Epidermal melanocyte (primary cell): ENCODE measurements at regions not wholly inside any gene's neighbourhood (a gene's known extent, or its start where the extent isn't known, plus 50 kb on each side); places are given as distances from the start of the nearest gene placed in this dataset.

Experiments used
- DNase-seq: peaks from one replicate; pipeline ENCODE4 v3.0.0; 2011; ENCODE audit warnings: low spot score; ENCODE audit not compliant: insufficient read length

DNA sequence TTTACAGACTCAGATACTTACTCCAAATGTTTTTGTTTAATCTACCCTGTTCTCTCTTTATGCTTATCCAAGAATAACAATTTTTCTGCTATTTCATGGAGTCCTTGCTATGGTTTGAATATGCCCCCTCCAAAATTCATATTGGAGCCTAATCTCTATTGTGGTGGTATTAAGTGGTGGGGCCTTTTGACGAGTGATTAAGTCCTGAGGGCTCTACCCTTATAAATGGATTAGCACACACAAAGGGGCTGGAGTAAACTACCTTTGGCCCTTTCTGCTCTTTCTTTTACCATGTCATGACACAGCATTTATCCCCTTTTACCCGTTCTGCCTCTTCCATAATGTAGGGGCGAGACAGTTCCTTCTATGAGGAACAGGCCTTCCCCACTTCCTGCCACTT lies 285.5 kb downstream of the GASK1B start:
- no peak for DNase-seq

DNA sequence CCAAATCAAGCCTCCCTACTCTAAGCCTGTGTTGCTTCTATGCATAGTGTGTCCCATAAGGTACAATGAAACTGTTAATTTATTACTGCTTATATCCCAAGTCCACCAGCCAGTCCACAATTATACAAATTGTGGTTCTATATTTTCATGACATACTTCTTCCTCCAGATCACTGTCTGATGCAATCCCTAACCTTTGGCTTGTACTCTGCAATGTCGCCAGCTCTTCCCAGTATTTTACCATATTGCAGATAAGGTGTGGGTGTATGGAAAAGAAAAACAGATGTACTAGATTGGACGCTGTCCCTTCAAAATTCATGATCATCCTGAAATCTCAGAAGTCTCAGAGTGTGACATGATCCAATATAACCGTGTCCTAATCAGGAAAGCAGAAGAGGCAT lies 286.2 kb downstream of the GASK1B start:
- DNase-seq: no peak

DNA sequence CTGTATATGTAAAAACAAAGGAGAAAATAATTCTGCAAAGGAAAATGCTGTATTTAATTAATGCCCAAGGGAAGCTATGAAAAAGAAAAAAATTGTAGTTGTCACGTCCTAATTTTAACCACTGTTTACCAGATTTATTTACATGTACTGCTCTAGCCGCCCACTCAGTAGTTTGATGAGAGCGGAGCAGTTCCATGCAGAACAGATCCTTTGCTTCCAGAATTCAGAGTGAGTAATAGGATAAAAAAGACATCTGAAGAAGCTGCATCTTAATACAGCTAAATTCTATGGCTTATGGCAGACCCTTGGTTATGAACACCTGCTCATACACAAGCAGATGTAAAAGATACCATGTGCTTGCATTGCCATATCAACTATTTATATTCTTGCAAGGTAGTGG lies 287.0 kb downstream of the GASK1B start:
- DNase-seq: no peak

- DNase-seq: no peak
Measured at GRCh38 chr4:157882901-157883300, 289.9 kb downstream of the GASK1B start.

DNA sequence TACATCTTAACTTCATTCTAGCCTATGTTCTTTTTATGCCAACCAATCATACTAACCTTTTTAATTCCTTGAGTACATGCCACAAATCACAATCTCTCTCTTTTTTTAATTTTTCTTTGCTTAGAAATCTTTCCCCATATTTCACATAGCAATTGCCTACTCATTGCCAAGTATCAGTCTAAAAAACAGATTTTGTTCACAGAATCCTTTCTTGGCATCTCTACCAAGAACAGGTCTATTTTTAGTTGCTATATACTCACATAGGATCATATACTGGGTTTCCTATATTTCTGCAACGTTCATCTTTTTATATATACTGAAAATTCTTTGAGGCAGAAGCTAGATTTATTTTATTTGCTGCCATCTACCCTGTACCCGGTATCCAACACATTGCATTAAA lies 292.1 kb downstream of the GASK1B start:
- no peak for DNase-seq

DNA sequence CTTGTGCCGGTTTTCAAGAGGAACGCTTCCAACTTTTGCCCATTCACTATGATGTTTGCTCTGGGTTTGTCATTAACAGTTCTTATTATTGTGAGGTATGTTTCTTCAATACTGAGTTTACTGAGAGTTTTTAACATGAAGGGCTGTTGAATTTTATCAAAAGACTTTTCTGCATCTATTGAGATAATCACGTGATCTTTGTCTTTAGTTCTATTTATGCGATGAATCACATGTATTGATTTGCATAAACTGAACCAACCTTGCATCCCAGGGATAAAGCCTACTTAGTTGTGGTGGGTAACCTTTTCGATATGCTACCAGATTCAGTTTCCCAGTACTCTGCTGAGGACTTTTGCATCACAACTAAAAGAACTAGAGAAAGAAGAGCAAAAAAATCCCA lies 318.0 kb downstream of the GASK1B start:
- DNase-seq: no peak

GRCh38 chr4:157840648-157841047 lies 332.2 kb downstream of the GASK1B start:
- DNase-seq: no peak

DNA sequence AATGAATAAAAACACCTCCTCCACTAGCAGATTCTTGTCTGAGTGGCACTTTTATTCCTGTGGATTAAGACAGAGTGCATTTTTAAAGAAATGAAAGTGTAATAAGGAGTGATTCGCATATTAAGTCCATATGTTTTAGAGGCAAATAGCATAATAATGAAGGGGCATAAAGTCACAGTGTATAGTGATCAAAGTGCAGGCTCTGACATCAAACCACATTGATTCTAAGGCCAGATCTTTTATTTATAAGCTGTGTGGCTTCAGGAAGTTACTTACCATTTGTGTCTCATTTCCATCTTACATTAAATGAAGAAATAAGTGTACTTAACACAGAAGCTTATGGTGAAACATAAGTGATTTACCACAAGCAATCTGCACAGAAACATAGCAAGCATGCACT lies 332.8 kb downstream of the GASK1B start:
- no peak for DNase-seq

GRCh38 chr4:157838366-157838765 lies 334.5 kb downstream of the GASK1B start:
- DNase-seq: no peak

DNA sequence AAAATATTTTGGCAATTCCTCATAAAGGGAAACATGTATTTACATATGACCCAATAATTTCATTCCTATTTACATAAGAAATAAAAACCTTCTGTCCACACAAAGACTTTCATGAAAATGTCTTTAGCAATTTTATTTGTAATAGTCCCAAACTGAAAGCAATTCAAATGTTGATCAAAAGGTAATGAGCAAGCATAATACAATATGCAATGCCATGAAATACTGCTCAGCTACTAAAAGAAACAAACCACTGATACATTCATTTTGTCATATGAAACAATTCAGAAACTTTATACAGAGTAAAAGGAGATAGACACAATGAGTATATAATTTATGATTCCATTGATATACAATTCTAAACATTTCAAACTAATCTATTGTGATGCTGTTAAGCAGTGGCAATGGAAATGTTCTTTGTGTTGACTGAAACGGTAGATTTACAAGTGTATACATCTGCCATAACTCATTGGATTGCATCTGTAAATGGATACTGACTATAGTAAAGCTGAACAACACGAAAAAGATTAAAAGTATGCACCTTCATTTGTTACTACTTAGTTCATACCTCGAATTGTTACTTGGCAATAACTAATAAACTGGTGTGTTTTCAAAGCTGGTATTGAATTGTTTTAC lies 335.6 kb downstream of the GASK1B start:
- no peak for DNase-seq

GRCh38 chr4:157832596-157832995 lies 340.2 kb downstream of the GASK1B start:
- no peak for DNase-seq

- DNase-seq: no peak
Measured at GRCh38 chr4:157824021-157824420, 348.8 kb downstream of the GASK1B start.

- no peak for DNase-seq
Measured at GRCh38 chr4:157821814-157822213, 351.0 kb downstream of the GASK1B start.

DNA sequence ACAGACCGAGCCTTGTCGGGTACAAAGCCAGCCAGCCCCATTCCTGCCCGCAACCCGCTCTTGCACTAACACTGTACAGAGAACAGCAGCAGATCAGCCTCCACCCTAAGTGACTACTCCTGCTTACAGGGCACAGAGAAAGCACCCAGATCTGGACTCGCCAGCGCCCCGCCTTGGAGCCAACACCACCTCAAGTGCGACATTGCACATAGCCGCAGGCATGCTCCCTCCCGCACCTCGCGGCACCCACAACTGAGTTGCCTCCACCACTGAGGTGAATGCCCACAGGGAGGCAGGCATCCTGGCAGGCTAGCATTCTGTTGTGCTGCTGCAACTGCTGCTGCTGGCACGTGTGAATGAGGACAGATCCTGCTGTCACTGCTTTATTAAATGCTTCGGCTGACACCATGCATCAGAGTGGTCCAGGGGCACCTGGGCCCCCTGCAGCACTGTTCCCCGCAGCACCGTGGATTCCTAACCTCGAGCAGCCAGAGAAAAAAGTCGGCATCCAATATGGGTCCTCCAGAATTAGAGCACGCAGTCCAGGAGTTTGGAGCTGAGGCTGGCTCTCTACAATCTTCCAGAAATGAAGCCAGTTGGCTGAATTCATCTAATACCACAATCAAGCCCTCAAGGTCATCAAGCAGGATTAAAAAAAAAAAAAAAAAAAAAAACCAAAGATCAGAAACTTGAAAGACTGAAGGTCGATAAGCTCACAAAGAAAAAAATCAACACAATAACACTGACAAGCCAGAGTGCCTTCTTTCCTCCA lies 352.9 kb downstream of the GASK1B start:
- DNase-seq: no peak

DNA sequence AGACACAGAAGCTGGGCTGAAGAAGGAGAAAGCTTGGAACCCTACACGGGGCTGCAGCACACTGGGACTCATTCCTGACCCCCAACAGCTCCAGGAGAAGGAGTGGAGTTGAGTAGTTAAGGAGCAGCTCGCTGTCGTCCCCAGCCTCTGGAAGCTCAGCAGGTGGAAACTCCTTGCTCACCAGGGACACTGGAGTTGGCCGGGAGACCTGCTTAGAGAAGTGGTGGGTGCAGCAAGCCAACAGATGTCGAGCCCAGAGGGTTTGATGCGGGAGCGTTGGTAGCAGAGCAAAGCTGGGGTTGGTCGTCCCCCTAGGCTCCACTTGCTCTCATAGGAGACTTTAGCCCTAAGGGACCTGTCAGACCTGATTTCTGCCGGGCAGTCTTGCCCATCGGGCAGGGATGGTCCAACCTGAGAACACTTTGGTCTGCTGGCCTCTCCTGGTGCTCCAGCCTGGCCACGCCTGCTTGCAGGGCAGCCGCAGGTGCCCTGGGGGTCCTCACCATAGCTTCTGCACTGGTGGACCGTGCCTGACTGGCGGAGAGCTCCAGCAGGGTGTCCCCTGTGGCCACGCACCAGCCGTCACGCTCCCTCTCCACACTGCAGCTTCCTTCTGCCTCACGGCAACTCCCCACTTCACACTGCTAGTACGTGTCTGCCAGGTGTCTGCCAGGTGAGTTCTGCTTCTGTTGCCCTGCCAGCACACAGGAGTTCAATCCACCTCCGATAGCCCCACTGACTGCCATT lies 353.7 kb downstream of the GASK1B start:
- DNase-seq: no peak

GRCh38 chr4:157810137-157810774 lies 362.6 kb downstream of the GASK1B start:
- DNase-seq: no peak

- DNase-seq: no peak
Measured at GRCh38 chr4:157808796-157809383, 363.9 kb downstream of the GASK1B start.

DNA sequence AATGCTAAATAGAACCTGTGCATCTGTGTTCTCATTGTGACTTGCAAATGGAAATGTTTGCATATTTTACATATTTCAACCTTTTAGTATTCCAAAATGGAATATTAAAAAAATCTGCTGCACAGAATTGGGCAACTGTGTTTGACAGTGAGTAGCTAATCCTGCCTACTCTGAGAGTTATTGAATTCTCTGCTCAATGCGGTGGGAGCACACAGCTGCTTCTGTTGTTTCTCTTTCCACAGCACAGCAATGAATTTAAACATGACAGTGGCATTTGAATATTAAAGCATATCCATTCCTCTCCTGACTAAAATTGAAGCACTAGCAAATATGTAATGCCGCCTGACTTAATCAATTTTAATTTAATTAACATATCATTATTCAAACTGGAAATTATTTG lies 366.6 kb downstream of the GASK1B start:
- DNase-seq: no peak

DNA sequence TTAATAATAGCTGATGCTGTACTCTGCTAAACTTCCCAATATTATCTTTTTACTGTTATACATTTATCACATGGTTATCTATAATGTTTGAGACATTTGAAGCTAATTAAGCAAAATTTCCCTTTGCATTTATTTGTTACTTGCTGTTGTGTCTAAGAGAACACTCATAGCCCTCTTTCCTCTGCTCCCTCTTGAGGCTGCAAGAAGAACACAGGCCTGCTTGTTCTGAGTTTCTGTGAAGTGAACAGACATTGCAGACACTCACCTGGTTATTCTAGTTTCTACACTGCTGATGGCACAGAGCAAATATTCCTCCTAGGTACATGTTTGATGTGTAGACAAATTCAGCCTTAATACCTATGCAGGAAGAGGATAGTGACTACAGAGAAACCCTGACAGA lies 367.8 kb downstream of the GASK1B start:
- no peak for DNase-seq

- no peak for DNase-seq
Measured at GRCh38 chr4:157803845-157804521, 368.8 kb downstream of the GASK1B start.

DNA sequence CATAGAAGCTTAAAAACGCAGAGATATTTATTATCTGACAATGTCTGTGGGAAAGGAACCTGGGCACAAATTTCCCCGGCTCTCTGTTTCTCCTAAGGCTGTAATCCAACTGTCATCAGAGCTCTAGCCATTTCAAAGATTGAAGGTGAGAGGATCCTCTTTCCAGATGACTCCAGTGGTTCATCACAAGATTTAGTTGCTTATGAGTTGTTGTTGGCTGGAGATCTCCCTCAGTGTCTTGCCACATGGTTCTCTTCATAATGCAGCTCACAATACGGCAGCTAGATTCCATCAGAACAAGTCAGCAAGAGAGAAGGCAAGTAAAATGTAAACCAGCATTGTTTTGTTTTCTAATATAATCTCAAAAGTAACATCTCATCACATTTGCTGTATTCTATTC lies 369.4 kb downstream of the GASK1B start:
- no peak for DNase-seq
